HepG2 (cell line): ENCODE measurements at regions not wholly inside any gene's neighbourhood (a gene's known extent, or its start where the extent isn't known, plus 50 kb on each side); places are given as distances from the start of the nearest gene placed in this dataset.

Experiments
- ATAC-seq: fragments of 200-7000 bp; cut with Tn5 transposase; 3 replicates; pipeline ENCODE4 v1.9.1; 2020; ENCODE audit warnings: mild to moderate bottlenecking, moderate library complexity
- BruUV-seq: library from RNA; stranded (reverse); fragments of 400-500 nt; replicated peaks from 2 replicates; lab custom pipeline; 2021; lab: Mats Ljungman, UMichigan
- CTCF ChIA-PET: fragments of 300-600 bp; formaldehyde crosslinking; extraction: SDS; loops from one replicate; lab custom pipeline; 2021; ENCODE audit warnings: low total read pairs, inconsistent platforms, low intra/inter-chr PET ratio; lab: Yijun Ruan, JAX
- POLR2A ChIA-PET: fragments of 350-600 bp; sonication (Branson Sonifier 250); formaldehyde crosslinking; loops from one replicate; lab custom pipeline; 2020; ENCODE audit warnings: antibody characterized with exemption, inconsistent platforms; lab: Yijun Ruan, JAX
- DNase-seq: peaks from one replicate; pipeline ENCODE4 v3.0.0-alpha.2; 2015; ENCODE audit warnings: low spot score
- FAIRE-seq: peaks from 3 replicates; lab custom pipeline; 2011; peaks lifted over from hg19 to GRCh38; lab: Jason Lieb, UNC
- H2AFZ ChIP-seq: one replicate; pipeline ENCODE4 v1.6.1; 2011; ENCODE audit warnings: low read length, inconsistent platforms
- H3K27ac ChIP-seq: fragments of 300-600 bp; 3 replicates; pipeline ENCODE4 v1.8.0; 2011; ENCODE audit warnings: mixed run types, mild to moderate bottlenecking, mixed read lengths, low read length, inconsistent platforms; ENCODE audit not compliant: insufficient read depth; ENCODE audit errors: extremely low read length
- H3K27me3 ChIP-seq, 2 experiments: fragments of 200-600 bp in 1 of 2; 2 replicates in 1 of 2; 3 replicates in 1 of 2; pipeline versions ENCODE4 v1.6.0 to v1.8.0; 2011; ENCODE audit warnings: low read length in 2 of 2, mild to moderate bottlenecking in 2 of 2, moderate library complexity in 2 of 2, inconsistent platforms in 1 of 2; ENCODE audit not compliant: insufficient read depth in 2 of 2, control insufficient read depth in 1 of 2
- H3K36me3 ChIP-seq, 2 experiments: fragments of 200-600 bp in 1 of 2; replicated peaks in 1 of 2; 2 replicates in 1 of 2; 3 replicates in 1 of 2; pipeline versions ENCODE4 v1.5.1 to v1.8.0; 2011; ENCODE audit warnings: low read length in 2 of 2, inconsistent platforms in 1 of 2; ENCODE audit not compliant: insufficient read depth in 2 of 2, control insufficient read depth in 1 of 2
- H3K4me1 ChIP-seq: 2 replicates; pipeline ENCODE4 v1.5.1; 2012; ENCODE audit warnings: low read length, inconsistent platforms; ENCODE audit not compliant: insufficient read depth
- H3K4me2 ChIP-seq: 2 replicates; pipeline ENCODE4 v1.6.0; 2011; ENCODE audit warnings: low read depth, low read length, inconsistent platforms
- H3K4me3 ChIP-seq, 3 experiments: fragments of 200-600 bp in 1 of 3; sonication (generic), shearing (Covaris generic) in 1 of 3; replicated peaks in 1 of 3; 2 replicates each; pipeline ENCODE4 v1.5.1; 2011 to 2016; ENCODE audit warnings: low read length in 3 of 3, inconsistent platforms in 2 of 3, low read depth in 2 of 3, mild to moderate bottlenecking in 2 of 3, control low read depth in 1 of 3, mixed read lengths in 1 of 3; ENCODE audit not compliant: insufficient read depth in 1 of 3
- H3K79me2 ChIP-seq: one replicate; pipeline ENCODE4 v1.6.1; 2011; ENCODE audit warnings: low read length, inconsistent platforms; ENCODE audit not compliant: insufficient read depth
- H3K9ac ChIP-seq: 2 replicates; pipeline ENCODE4 v1.6.0; 2011; ENCODE audit warnings: mild to moderate bottlenecking, low read depth, low read length, inconsistent platforms; ENCODE audit not compliant: insufficient read depth
- H3K9me3 ChIP-seq: 2 replicates; pipeline ENCODE4 v1.5.1; 2012; ENCODE audit warnings: mild to moderate bottlenecking, low read length
- H4K20me1 ChIP-seq: 2 replicates; pipeline ENCODE4 v1.6.0; 2011; ENCODE audit warnings: inconsistent platforms, mild to moderate bottlenecking, low read length, moderate library complexity; ENCODE audit not compliant: insufficient read depth
- ESRRA ChIP-seq: sonication (generic); formaldehyde crosslinking; IDR thresholded peaks from 2 replicates; pipeline ENCODE4 v1.5.1; 2020; ENCODE audit warnings: mild to moderate bottlenecking, low read depth, missing genetic modification reagents
- NCOA5 ChIP-seq: sonication (generic); formaldehyde crosslinking; IDR thresholded peaks from 2 replicates; pipeline ENCODE4 v1.4.0; 2020; ENCODE audit warnings: missing genetic modification reagents
- NFATC3 ChIP-seq: sonication (generic); formaldehyde crosslinking; IDR thresholded peaks from 2 replicates; pipeline ENCODE4 v1.5.1; 2020; ENCODE audit warnings: mild to moderate bottlenecking, missing genetic modification reagents
- PRDM10 ChIP-seq: sonication (generic); formaldehyde crosslinking; IDR thresholded peaks from 2 replicates; pipeline ENCODE4 v1.4.0; 2020; ENCODE audit warnings: low read depth, missing genetic modification reagents
- ZBTB25 ChIP-seq: IDR thresholded peaks from 2 replicates; pipeline ENCODE4 v1.6.1; 2018; ENCODE audit warnings: missing genetic modification reagents
- ZEB1 ChIP-seq: IDR thresholded peaks from 2 replicates; pipeline ENCODE4 v1.6.1; 2012; ENCODE audit warnings: mild to moderate bottlenecking, low read depth, inconsistent platforms; ENCODE audit not compliant: insufficient replicate concordance
- ZMAT3 ChIP-seq: sonication (generic); formaldehyde crosslinking; conservative IDR thresholded peaks from 2 replicates; pipeline ENCODE4 v1.7.0; 2021; ENCODE audit warnings: missing genetic modification reagents
- ZNF652 ChIP-seq: IDR thresholded peaks from 2 replicates; pipeline ENCODE4 v1.6.1; 2016; ENCODE audit warnings: low read depth, borderline replicate concordance
- WGBS: methylation state at CpG from one replicate; pipeline ENCODE4 v1.1.6; 2017; ENCODE audit warnings: low lambda C conversion rate; 5-methylcytosine and 5-hydroxymethylcytosine counted together
- in situ Hi-C: cut with HindIII; loops from 2 replicates; pipeline ENCODE4 v1.10.0; 2017; ENCODE audit warnings: low pct_unique_long_range_greater_than_20kb; ENCODE audit not compliant: extremely low pct_ligation_motif_present
- intact Hi-C: fragments of 100-400 bp; cut with micrococcal nuclease; formaldehyde crosslinking; loops from one replicate; pipeline ENCODE4 v1.10.0; 2022; ENCODE audit not compliant: unreplicated experiment

GRCh38 chr16:8320131-8320530 is 270.2 kb downstream of the TMEM114 start:
- WGBS, result 36% methylated on average over 5 of the region's 5 CpGs
- Histone ChIP-seq H3K4me3 (no peak overlapping the region), H4K20me1 (no peaks in the 10 kb centered on the region), H3K9ac (no peak overlapping the region), H3K36me3 (no peaks in the 10 kb centered on the region), H3K4me1 (no peaks in the 10 kb centered on the region), H3K9me3 (no peaks in the 10 kb centered on the region), H3K79me2 (no peaks in the 10 kb centered on the region), H3K27me3 (no peaks in the 10 kb centered on the region; a peak in 1 of 5 replicates), H3K4me2 (no peak overlapping the region), H3K27ac (no peak overlapping the region), H2AFZ (no peak overlapping the region)
- no peak for DNase-seq
- in situ Hi-C loops (no loop called here), intact Hi-C loops (no loop called here)
- TF ChIP-seq ZBTB25 (CRISPR knock-in tag), result no peak
- no peak for TF ChIP-seq ESRRA
- TF ChIP-seq PRDM10 (CRISPR knock-in tag), result no peak
- no peak for TF ChIP-seq ZNF652 (CRISPR knock-in tag)
- no peak for TF ChIP-seq ZEB1
- no peak for TF ChIP-seq ZMAT3 (CRISPR knock-in tag)
- TF ChIP-seq NFATC3, result no peak
- no peak for TF ChIP-seq NCOA5 (CRISPR knock-in tag)
- no TSS peak for BruUV-seq
- no peak for ATAC-seq
- no peak for FAIRE-seq
- ChIA-PET CTCF (no interaction called here), POLR2A (no interaction called here)
